ENCODE measurements at regions not wholly inside any gene's neighbourhood (a gene's known extent, or its start where the extent isn't known, plus 50 kb on each side); places are given as distances from the start of the nearest gene placed in this dataset.
"Not testable (repeated sequence)": the region's sequence is repeated elsewhere in the genome, so short reads cannot be mapped to it uniquely, and the experiment has no call there.

DNA sequence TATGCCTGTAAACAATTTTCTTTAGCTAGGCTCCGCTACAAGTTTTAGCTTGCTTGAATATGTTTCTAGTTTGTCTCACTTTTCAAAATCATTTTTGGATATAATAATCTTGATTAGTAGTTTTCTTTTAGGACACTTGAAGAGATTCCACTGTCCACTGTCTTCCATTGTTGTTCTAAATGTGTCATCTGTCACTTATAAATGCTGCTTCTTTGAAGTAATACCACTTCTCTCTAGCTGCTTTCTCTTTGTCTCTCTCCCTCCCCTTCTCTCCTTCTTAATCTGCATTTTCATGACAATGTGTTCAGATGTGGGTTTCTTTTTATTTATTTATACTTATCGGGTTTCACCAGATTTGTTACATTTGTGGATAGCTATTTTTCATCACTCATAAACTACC lies 73.7 kb upstream of the DPP10 start:
- H3K9me3 ChIP-seq (ENCODE audit: control insufficient read depth, insufficient read depth, low read depth, low read length) = no peaks in the 10 kb centered on the region
- no peak overlapping the region for H3K27ac ChIP-seq (ENCODE audit: extremely low read depth, low read depth, low read length)
- no peaks in the 10 kb centered on the region for H3K4me1 ChIP-seq (ENCODE audit: control insufficient read depth, insufficient read depth, low read length)
- TF ChIP-seq RBAK (tag by site-specific recombination; IDR thresholded peaks at IDR 0.05) = no peak
- TF ChIP-seq, protein P1, sequence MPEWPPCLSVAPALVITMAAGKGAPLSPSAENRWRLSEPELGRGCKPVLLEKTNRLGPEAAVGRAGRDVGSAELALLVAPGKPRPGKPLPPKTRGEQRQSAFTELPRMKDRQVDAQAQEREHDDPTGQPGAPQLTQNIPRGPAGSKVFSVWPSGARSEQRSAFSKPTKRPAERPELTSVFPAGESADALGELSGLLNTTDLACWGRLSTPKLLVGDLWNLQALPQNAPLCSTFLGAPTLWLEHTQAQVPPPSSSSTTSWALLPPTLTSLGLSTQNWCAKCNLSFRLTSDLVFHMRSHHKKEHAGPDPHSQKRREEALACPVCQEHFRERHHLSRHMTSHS (tag by site-specific recombination; IDR thresholded peaks at IDR 0.05) = no peak
- TF ChIP-seq ZNF366 (tag by site-specific recombination; conservative IDR thresholded peaks at IDR 0.05) = no peak
- TF ChIP-seq ZNF16 (tag by site-specific recombination; IDR thresholded peaks at IDR 0.05; ENCODE audit: low read depth) = no peak
- TF ChIP-seq ZNF350 (tag by site-specific recombination; IDR thresholded peaks at IDR 0.05) = no peak
- TF ChIP-seq, protein P2, sequence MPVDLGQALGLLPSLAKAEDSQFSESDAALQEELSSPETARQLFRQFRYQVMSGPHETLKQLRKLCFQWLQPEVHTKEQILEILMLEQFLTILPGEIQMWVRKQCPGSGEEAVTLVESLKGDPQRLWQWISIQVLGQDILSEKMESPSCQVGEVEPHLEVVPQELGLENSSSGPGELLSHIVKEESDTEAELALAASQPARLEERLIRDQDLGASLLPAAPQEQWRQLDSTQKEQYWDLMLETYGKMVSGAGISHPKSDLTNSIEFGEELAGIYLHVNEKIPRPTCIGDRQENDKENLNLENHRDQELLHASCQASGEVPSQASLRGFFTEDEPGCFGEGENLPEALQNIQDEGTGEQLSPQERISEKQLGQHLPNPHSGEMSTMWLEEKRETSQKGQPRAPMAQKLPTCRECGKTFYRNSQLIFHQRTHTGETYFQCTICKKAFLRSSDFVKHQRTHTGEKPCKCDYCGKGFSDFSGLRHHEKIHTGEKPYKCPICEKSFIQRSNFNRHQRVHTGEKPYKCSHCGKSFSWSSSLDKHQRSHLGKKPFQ (tag by site-specific recombination; IDR thresholded peaks at IDR 0.05) = no peak
- TF ChIP-seq ZNF155 (tag by site-specific recombination; IDR thresholded peaks at IDR 0.05) = no peak
- no peak for TF ChIP-seq ZNF391 (tag by site-specific recombination; IDR thresholded peaks at IDR 0.05; ENCODE audit: borderline replicate concordance, low read depth)
- TF ChIP-seq, protein P3, sequence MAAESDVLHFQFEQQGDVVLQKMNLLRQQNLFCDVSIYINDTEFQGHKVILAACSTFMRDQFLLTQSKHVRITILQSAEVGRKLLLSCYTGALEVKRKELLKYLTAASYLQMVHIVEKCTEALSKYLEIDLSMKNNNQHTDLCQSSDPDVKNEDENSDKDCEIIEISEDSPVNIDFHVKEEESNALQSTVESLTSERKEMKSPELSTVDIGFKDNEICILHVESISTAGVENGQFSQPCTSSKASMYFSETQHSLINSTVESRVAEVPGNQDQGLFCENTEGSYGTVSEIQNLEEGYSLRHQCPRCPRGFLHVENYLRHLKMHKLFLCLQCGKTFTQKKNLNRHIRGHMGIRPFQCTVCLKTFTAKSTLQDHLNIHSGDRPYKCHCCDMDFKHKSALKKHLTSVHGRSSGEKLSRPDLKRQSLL (tag by site-specific recombination; IDR thresholded peaks at IDR 0.05) = no peak
- no peak for TF ChIP-seq ZNF48 (tag by site-specific recombination; IDR thresholded peaks at IDR 0.05)
- no peak for TF ChIP-seq ZNF658 (tag by site-specific recombination; IDR thresholded peaks at IDR 0.05)
- no peak for TF ChIP-seq ZNF404 (tag by site-specific recombination; IDR thresholded peaks at IDR 0.05)
- TF ChIP-seq, protein P4, sequence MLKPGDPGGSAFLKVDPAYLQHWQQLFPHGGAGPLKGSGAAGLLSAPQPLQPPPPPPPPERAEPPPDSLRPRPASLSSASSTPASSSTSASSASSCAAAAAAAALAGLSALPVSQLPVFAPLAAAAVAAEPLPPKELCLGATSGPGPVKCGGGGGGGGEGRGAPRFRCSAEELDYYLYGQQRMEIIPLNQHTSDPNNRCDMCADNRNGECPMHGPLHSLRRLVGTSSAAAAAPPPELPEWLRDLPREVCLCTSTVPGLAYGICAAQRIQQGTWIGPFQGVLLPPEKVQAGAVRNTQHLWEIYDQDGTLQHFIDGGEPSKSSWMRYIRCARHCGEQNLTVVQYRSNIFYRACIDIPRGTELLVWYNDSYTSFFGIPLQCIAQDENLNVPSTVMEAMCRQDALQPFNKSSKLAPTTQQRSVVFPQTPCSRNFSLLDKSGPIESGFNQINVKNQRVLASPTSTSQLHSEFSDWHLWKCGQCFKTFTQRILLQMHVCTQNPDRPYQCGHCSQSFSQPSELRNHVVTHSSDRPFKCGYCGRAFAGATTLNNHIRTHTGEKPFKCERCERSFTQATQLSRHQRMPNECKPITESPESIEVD (tag by site-specific recombination; IDR thresholded peaks at IDR 0.05) = no peak
- no peak for TF ChIP-seq ZNF214 (tag by site-specific recombination; IDR thresholded peaks at IDR 0.05; ENCODE audit: borderline replicate concordance)
- TF ChIP-seq ZNF701 (tag by site-specific recombination; IDR thresholded peaks at IDR 0.05) = no peak
- TF ChIP-seq ZNF416 (tag by site-specific recombination; IDR thresholded peaks at IDR 0.05) = no peak
- TF ChIP-seq, protein P5, sequence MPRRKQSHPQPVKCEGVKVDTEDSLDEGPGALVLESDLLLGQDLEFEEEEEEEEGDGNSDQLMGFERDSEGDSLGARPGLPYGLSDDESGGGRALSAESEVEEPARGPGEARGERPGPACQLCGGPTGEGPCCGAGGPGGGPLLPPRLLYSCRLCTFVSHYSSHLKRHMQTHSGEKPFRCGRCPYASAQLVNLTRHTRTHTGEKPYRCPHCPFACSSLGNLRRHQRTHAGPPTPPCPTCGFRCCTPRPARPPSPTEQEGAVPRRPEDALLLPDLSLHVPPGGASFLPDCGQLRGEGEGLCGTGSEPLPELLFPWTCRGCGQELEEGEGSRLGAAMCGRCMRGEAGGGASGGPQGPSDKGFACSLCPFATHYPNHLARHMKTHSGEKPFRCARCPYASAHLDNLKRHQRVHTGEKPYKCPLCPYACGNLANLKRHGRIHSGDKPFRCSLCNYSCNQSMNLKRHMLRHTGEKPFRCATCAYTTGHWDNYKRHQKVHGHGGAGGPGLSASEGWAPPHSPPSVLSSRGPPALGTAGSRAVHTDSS (tag by site-specific recombination; IDR thresholded peaks at IDR 0.05) = no peak
- no peak for TF ChIP-seq ZFHX2 (tag by site-specific recombination; conservative IDR thresholded peaks at IDR 0.05)
- TF ChIP-seq ZBTB1 (tag by site-specific recombination; IDR thresholded peaks at IDR 0.05) = no peak
- H3K36me3 ChIP-seq (ENCODE audit: control insufficient read depth in 2 of 2, insufficient read depth in 1 of 2, low read length in 2 of 2) = no peaks in the 10 kb centered on the region
- H3K4me3 ChIP-seq (ENCODE audit: low read depth, low read length) = no peak overlapping the region
- ChIA-PET CTCF (no interaction called here), POLR2A (no interaction called here)

DNA sequence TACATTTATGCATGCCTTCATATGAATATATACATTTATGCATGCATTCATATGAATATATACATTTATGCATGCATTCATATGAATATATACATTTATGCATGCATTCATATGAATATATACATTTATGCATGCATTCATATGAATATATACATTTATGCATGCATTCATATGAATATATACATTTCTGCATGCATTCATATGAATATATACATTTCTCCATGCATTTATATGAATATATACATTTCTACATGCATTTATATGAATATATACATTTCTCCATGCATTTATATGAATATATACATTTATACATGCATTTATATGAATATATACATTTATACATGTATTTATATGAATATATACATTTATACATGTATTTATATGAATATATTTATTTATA lies 70.7 kb upstream of the DPP10 start:
- H3K4me3 ChIP-seq (ENCODE audit: low read depth, low read length); H3K9me3 ChIP-seq (ENCODE audit: control insufficient read depth, insufficient read depth, low read depth, low read length); H3K27ac ChIP-seq (ENCODE audit: extremely low read depth, low read depth, low read length); CTCF ChIA-PET; POLR2A ChIA-PET; H3K36me3 ChIP-seq (ENCODE audit: control insufficient read depth in 2 of 2, insufficient read depth in 1 of 2, low read length in 2 of 2); H3K4me1 ChIP-seq (ENCODE audit: control insufficient read depth, insufficient read depth, low read length): not testable (repeated sequence)

Measured in HEK293 (cell line).